GM18517 (cell line): ENCODE measurements at regions not wholly inside any gene's neighbourhood (a gene's known extent, or its start where the extent isn't known, plus 50 kb on each side); places are given as distances from the start of the nearest gene placed in this dataset.
"Not testable (repeated sequence)": the region's sequence is repeated elsewhere in the genome, so short reads cannot be mapped to it uniquely, and the experiment has no call there.

Source experiments
- ATAC-seq: cut with Tn5 transposase; IDR thresholded peaks from one replicate; pipeline ENCODE4 v1.9.1; 2021; ENCODE audit warnings: mild to moderate bottlenecking, moderate library complexity; ENCODE audit not compliant: unreplicated experiment

DNA sequence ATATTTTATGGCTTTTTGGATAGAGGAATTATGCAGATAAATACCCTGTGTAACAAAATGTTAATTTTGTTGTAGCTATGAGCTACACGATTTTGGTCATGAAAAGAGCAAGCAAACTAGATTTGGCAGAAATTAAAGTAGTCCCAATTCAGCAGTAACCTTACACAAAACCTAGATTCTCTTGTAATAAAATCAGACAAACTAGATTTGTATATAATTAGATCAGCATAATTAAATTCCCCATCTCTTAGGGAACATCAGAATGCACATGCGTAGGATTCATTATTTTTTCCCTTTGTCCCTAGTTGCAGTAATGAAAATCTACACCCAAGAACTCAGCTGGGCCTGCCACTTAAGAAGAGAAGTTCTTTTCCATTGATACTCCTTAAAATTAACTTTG lies 1879.2 kb upstream of the CDH9 start:
- ATAC-seq: no peak

DNA sequence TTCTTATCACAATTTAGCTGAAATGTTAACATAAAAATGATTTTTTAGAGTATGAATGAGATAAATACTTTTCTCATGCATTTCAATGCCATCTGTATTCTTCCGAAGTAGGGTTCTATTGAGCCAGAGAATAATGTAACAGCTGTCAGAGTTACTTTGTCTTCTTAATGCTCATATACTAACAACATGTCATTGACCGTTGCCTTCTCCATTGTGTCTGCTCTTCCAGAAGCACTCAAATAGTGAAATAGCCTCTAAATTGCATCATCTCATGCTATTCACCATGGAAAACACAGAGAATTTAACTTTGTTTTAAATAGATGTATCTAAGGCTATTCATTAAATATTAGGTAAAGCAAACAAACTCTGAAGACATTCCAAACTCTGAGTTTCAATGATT lies 1875.9 kb upstream of the CDH9 start:
- ATAC-seq: no peak

- no peak for ATAC-seq
Measured at GRCh38 chr5:28903643-28904042, 1865.3 kb upstream of the CDH9 start.

GRCh38 chr5:28896949-28897348 lies 1858.6 kb upstream of the CDH9 start:
- ATAC-seq: no peak

GRCh38 chr5:28880936-28881335 lies 1842.5 kb upstream of the CDH9 start:
- ATAC-seq: no peak

- no peak for ATAC-seq
Measured at GRCh38 chr5:28877050-28877449, 1838.7 kb upstream of the CDH9 start.

GRCh38 chr5:28864006-28864405 lies 1825.6 kb upstream of the CDH9 start:
- no peak for ATAC-seq

GRCh38 chr5:28862860-28863196 lies 1824.4 kb upstream of the CDH9 start:
- no peak for ATAC-seq

- ATAC-seq: no peak
Measured at GRCh38 chr5:28862137-28862859, 1823.9 kb upstream of the CDH9 start.

- no peak for ATAC-seq
Measured at GRCh38 chr5:28855626-28856025, 1817.2 kb upstream of the CDH9 start.

- no peak for ATAC-seq
Measured at GRCh38 chr5:28850320-28850921, 1812.0 kb upstream of the CDH9 start.

- no peak for ATAC-seq
Measured at GRCh38 chr5:28831042-28831441, 1792.7 kb upstream of the CDH9 start.

DNA sequence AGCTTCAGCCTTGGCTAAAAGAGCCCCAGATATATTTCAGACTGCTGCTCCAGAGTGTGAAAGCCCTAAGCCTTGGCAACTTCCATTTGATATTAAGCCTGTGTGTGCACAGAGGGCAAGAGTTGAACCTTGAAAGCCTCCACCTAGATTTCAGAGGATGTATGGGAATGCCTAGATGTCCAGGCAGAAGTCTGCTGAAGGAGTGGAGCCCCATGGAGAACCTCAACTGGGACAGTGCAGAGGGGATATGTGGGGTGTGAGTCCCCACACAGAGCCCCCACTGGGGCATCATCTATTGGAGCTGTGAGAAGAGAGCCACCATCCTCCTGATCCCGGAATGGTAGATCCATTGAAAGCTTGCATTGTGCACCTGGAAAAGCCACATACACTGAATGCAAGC lies 1784.8 kb upstream of the CDH9 start:
- ATAC-seq: no peak

DNA sequence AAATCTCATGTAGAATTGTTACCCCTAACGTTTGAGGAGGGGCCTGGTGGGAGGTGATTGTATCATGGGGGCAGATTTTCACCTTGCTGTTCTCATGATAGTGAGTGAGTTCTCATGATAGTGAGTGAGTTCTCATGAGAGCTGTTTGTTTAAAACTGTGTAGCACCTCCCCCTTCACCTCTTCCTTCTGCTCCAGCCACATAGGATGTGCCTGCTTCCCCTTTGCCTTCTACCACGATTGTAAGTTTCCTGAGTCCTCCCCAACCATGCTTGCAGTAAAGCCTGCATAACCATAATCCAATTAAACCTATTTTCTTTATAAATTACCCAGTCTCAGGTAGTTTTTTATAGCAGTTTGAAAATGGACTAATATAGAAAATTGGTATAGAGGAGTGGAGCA lies 1783.7 kb upstream of the CDH9 start:
- no peak for ATAC-seq

GRCh38 chr5:28810751-28811136 lies 1772.4 kb upstream of the CDH9 start:
- no peak for ATAC-seq

DNA sequence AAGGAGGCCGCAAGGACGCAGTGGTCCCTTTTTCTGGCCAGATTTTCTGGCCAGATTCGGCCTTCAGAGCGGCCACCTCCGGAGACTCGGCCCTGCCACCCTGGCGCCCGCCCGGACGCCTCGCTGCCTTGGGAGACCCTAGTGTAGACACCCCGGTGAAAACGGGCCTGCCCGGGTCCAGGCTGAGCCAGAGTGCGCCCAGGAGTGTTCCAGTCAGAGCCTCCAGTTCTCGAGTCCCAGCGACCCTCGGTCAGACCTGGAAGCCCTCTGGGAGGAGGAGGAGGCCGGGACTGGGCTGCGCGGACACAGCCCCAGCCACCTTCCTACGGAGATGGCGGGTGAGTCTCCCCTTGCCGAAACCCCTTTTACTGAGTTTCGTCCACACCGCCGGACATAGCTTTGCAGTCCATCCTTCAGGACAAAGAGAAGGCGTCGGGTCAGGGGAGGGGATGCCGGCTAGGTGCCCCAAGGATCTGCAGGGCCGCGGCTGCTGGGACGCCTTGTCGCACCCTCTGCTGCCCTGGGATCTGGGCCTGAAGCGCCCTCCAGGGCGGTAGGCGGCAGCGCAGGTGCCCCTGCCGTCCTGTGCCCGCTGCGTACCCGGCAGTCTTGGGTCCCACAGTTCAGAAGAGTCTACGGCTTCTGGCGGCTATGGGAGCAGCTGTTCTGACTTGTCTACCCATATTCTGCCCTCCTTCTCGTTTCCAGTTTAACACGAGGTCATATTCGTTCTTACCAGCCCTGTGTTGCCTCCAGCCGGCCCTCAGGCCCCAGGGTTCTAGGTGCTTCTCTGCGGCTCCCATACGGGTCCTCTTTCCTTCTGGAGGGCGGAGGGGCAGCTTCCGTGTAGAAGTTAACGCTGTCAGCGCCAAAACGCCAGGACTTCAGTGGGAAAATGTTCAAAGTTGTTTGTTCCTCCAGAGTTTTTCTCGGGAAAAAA lies 1771.7 kb upstream of the CDH9 start:
- no peak for ATAC-seq

DNA sequence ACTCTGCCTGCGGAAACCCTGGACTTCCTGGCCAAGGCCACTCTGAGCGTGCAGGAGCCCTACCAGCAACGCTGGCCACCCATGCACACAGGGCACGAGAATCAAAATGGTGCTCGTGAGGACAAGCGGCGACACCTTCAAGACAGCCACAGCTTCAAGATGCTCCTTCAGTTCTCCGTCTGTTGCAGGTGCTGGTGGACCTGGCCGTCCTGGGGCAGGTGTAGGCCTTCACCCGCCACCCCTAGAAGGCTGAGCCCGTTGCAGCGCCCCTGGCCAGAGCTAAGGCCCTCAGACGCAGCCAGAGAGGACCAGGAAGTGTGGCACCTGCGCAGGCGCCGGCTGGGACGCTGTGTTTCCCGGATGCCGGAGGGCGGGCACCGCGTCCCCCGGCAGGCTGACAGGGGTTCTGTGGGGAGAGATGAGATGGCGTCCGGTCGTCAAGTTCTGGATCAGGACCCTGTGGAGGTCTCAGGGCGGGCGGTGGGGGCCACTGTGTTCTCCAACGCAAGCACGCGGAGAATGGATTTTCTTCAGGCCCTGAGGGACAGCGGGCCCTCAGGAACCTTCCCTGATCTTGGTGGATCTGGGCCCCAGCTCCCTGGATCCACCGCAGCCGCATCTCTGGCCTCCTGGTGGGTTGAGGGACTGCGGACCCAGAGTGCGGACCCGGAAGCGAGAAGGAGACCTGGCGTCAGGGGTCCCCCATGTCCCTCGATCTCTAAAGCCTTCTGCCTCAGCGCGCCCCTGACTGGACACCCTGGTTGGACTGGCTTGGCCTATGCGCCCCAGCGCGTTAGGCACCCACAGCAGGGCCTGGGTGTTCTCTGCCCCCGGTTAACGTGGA lies 1770.8 kb upstream of the CDH9 start:
- ATAC-seq: no peak

- no peak for ATAC-seq
Measured at GRCh38 chr5:28807195-28807729, 1768.9 kb upstream of the CDH9 start.

GRCh38 chr5:28799035-28799434 lies 1760.6 kb upstream of the CDH9 start:
- ATAC-seq: not testable (repeated sequence)

- ATAC-seq: no peak
Measured at GRCh38 chr5:28788954-28789353, 1750.6 kb upstream of the CDH9 start.
